CD14-positive monocyte (primary cell): ENCODE measurements at regions not wholly inside any gene's neighbourhood (a gene's known extent, or its start where the extent isn't known, plus 50 kb on each side); places are given as distances from the start of the nearest gene placed in this dataset.

Experiments
- DNase-seq, 3 donors: peaks; one replicate each; pipeline ENCODE4 v3.0.0-alpha.2; 2011 to 2022
- H2AFZ ChIP-seq: 2 replicates; pipeline ENCODE4 v1.6.0; 2012; ENCODE audit warnings: mild to moderate bottlenecking, low read depth, low read length, inconsistent platforms; ENCODE audit not compliant: insufficient read depth, poor library complexity, severe bottlenecking
- H3K27ac ChIP-seq, 2 donors: 1 replicate in 1 of 2; 2 replicates in 1 of 2; pipeline ENCODE4 v1.5.1; 2012 to 2013; ENCODE audit warnings: low read length in 2 of 2, control low read depth in 1 of 2, inconsistent platforms in 1 of 2, low read depth in 1 of 2, mild to moderate bottlenecking in 1 of 2
- H3K27me3 ChIP-seq, 2 donors: one replicate each; pipeline versions ENCODE4 v1.6.0 to v1.6.1; 2011 to 2013; ENCODE audit warnings: low read length in 2 of 2; ENCODE audit not compliant: control insufficient read depth in 2 of 2, insufficient read depth in 2 of 2
- H3K36me3 ChIP-seq, 2 donors: replicated peaks in 1 of 2; 1 replicate in 1 of 2; 2 replicates in 1 of 2; pipeline versions ENCODE4 v1.5.1 to v1.6.1; 2012 to 2013; ENCODE audit warnings: low read length in 2 of 2, control low read depth in 1 of 2, inconsistent platforms in 1 of 2, mild to moderate bottlenecking in 1 of 2; ENCODE audit not compliant: insufficient read depth in 2 of 2, control insufficient read depth in 1 of 2
- H3K4me1 ChIP-seq, 2 donors: 1 replicate in 1 of 2; 2 replicates in 1 of 2; pipeline versions ENCODE4 v1.5.1 to v1.6.1; 2012 to 2013; ENCODE audit warnings: low read length in 2 of 2, control low read depth in 1 of 2, inconsistent platforms in 1 of 2, mild to moderate bottlenecking in 1 of 2, moderate library complexity in 1 of 2; ENCODE audit not compliant: insufficient read depth in 2 of 2, control insufficient read depth in 1 of 2
- H3K4me2 ChIP-seq: replicated peaks from 2 replicates; pipeline ENCODE3; 2012; ENCODE audit warnings: low read length, moderate library complexity, mild to moderate bottlenecking; ENCODE audit not compliant: poor library complexity, severe bottlenecking; ENCODE audit errors: extremely low read depth
- H3K4me3 ChIP-seq, 3 experiments: fragments of 200-600 bp in 1 of 3; sonication (generic) in 1 of 3; replicated peaks in 1 of 3; 1 replicate in 2 of 3; 2 replicates in 1 of 3; pipeline ENCODE4 v1.5.1; 2011 to 2013; ENCODE audit warnings: low read length in 3 of 3, mild to moderate bottlenecking in 3 of 3, control low read depth in 2 of 3, low read depth in 2 of 3, inconsistent platforms in 1 of 3, moderate library complexity in 1 of 3
- H3K79me2 ChIP-seq: 2 replicates; pipeline ENCODE4 v1.6.0; 2012; ENCODE audit warnings: mild to moderate bottlenecking, control low read depth, inconsistent platforms, low read length, moderate library complexity; ENCODE audit not compliant: insufficient read depth
- H3K9ac ChIP-seq: 2 replicates; pipeline ENCODE4 v1.6.0; 2017; ENCODE audit warnings: low read length, mild to moderate bottlenecking; ENCODE audit not compliant: insufficient read depth, poor library complexity, severe bottlenecking
- H3K9me3 ChIP-seq, 2 donors: replicated peaks in 1 of 2; 1 replicate in 1 of 2; 2 replicates in 1 of 2; pipeline versions ENCODE4 v1.5.1 to v1.6.1; 2012 to 2013; ENCODE audit warnings: low read length in 2 of 2, control low read depth in 1 of 2; ENCODE audit not compliant: control insufficient read depth in 1 of 2, insufficient read depth in 1 of 2
- H4K20me1 ChIP-seq: 2 replicates; pipeline ENCODE4 v1.6.0; 2012; ENCODE audit warnings: mild to moderate bottlenecking, low read length, control low read depth, moderate library complexity; ENCODE audit not compliant: insufficient read depth
- H3K27ac Mint-ChIP-seq, 7 donors: one replicate each; pipeline ENCODE4 v1.8.0; 2020; ENCODE audit warnings: mild to moderate bottlenecking in 7 of 7, mixed read lengths in 7 of 7, moderate library complexity in 6 of 7, inconsistent platforms in 2 of 7
- H3K27me3 Mint-ChIP-seq, 3 donors: one replicate each; pipeline ENCODE4 v1.8.0; 2021 to 2022; ENCODE audit warnings: low read depth in 3 of 3, mild to moderate bottlenecking in 3 of 3, mixed read lengths in 3 of 3, moderate library complexity in 3 of 3, inconsistent platforms in 1 of 3
- H3K36me3 Mint-ChIP-seq, 2 donors: one replicate each; pipeline ENCODE4 v1.8.0; 2020; ENCODE audit warnings: mixed read lengths in 2 of 2, inconsistent platforms in 1 of 2, mild to moderate bottlenecking in 1 of 2
- H3K4me1 Mint-ChIP-seq: one replicate; pipeline ENCODE4 v1.8.0; 2020; ENCODE audit warnings: mild to moderate bottlenecking, mixed read lengths
- H3K4me3 Mint-ChIP-seq, 2 donors: one replicate each; pipeline ENCODE4 v1.8.0; 2020; ENCODE audit warnings: mild to moderate bottlenecking in 2 of 2, mixed read lengths in 2 of 2, moderate library complexity in 1 of 2
- H3K9me3 Mint-ChIP-seq, 7 donors: one replicate each; pipeline ENCODE4 v1.8.0; 2020 to 2022; ENCODE audit warnings: mixed read lengths in 7 of 7, mild to moderate bottlenecking in 6 of 7, moderate library complexity in 6 of 7, inconsistent platforms in 2 of 7
- WGBS: methylation state at CpG from one replicate; pipeline ENCODE4 v1.1.5; 2013; ENCODE audit warnings: missing lambda C conversion rate; ENCODE audit not compliant: insufficient coverage; 5-methylcytosine and 5-hydroxymethylcytosine counted together
- intact Hi-C, 2 donors: fragments of 100-400 bp; cut with micrococcal nuclease; formaldehyde crosslinking; loops; one replicate each; pipeline versions ENCODE4 v1.15.0 to v1.15.1; 2023
- TF ChIP-seq, protein P1 (sequence below): fragments of 200-600 bp; IDR thresholded peaks from one replicate; pipeline ENCODE4 v1.8.0; 2022; ENCODE audit warnings: antibody characterized with exemption, mild to moderate bottlenecking

DNA sequence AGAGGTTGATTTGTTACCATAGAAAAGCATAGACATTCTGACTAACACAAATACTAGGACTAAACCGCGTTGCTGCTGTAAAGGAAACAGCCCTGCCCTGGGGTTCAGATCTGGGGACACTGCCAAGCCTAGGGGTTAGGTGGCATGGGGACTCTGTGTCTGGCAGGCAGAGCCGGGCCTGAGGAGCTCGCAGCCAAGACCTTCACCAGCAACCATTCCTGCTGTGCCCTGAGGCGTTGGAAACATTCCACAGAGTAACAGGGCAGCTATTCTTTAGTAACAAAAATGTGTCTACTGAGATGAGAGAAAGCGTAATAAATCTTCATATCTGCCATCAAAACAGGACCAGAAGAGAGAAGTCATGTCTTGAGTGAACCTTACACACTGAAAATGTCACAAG lies 280.5 kb downstream of the POM121L12 start:
- Histone ChIP-seq H3K4me2 (no peak overlapping the region), H3K9ac (no peak overlapping the region), H4K20me1 (no peaks in the 10 kb centered on the region), H3K9me3 (peaks cover 12 to 13% of the 10 kb centered on the region in 2 donors), H3K79me2 (no peaks in the 10 kb centered on the region), H3K27ac (no peak overlapping the region), H3K4me1 (no peaks in the 10 kb centered on the region), H3K27me3 (no peaks in the 10 kb centered on the region), H2AFZ (no peak overlapping the region), H3K36me3 (no peaks in the 10 kb centered on the region), H3K4me3 (no peak overlapping the region)
- Mint-ChIP-seq H3K9me3 (peaks cover 0 to 15% (median 5%) of the 10 kb centered on the region in 7 donors), H3K27me3 (no peaks in the 10 kb centered on the region), H3K36me3 (no peaks in the 10 kb centered on the region), H3K4me1 (no peaks in the 10 kb centered on the region), H3K27ac (no peak overlapping the region), H3K4me3 (no peak overlapping the region)
- intact Hi-C loops, result no loop called here
- TF ChIP-seq, protein P1, sequence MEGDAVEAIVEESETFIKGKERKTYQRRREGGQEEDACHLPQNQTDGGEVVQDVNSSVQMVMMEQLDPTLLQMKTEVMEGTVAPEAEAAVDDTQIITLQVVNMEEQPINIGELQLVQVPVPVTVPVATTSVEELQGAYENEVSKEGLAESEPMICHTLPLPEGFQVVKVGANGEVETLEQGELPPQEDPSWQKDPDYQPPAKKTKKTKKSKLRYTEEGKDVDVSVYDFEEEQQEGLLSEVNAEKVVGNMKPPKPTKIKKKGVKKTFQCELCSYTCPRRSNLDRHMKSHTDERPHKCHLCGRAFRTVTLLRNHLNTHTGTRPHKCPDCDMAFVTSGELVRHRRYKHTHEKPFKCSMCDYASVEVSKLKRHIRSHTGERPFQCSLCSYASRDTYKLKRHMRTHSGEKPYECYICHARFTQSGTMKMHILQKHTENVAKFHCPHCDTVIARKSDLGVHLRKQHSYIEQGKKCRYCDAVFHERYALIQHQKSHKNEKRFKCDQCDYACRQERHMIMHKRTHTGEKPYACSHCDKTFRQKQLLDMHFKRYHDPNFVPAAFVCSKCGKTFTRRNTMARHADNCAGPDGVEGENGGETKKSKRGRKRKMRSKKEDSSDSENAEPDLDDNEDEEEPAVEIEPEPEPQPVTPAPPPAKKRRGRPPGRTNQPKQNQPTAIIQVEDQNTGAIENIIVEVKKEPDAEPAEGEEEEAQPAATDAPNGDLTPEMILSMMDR, result no peak
- no CpG with 5 or more reads among the region's 6 CpGs for WGBS
- no peak for DNase-seq

DNA sequence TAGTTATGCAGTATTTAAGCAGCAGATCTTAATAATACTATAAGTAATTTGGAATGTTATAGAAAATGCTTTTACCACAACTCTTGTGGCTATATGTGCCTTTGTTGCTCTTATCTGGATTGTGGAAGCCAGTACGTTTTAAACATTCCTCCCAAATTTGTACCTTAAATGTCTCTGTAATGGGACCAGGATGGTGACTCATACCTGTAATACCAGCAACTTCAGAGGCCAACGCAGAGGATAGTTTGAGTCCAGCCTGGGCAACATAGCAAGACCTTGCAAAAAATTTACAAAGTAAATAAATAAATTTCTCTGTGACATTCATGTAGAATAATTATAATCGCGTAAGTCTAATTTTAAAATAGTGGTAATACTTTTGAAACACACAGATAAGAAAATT lies 283.1 kb downstream of the POM121L12 start:
- H3K9me3 ChIP-seq, result peaks cover 10 to 19% of the 10 kb centered on the region in 2 donors
- no peaks in the 10 kb centered on the region for H4K20me1 ChIP-seq
- no peaks in the 10 kb centered on the region for H3K27me3 Mint-ChIP-seq
- H3K27ac Mint-ChIP-seq, result no peak overlapping the region
- no peaks in the 10 kb centered on the region for H3K4me1 ChIP-seq
- H3K79me2 ChIP-seq, result no peaks in the 10 kb centered on the region
- H3K27me3 ChIP-seq, result no peaks in the 10 kb centered on the region
- no peaks in the 10 kb centered on the region for H3K36me3 ChIP-seq
- H3K27ac ChIP-seq, result no peak overlapping the region
- WGBS, result no CpG with 5 or more reads among the region's 4 CpGs
- TF ChIP-seq, protein P1, result no peak
- H3K9ac ChIP-seq, result no peak overlapping the region
- no peak overlapping the region for H3K4me3 ChIP-seq
- intact Hi-C loops, result no loop called here
- no peak for DNase-seq
- no peak overlapping the region for H3K4me2 ChIP-seq
- no peak overlapping the region for H2AFZ ChIP-seq
- H3K4me1 Mint-ChIP-seq, result no peaks in the 10 kb centered on the region
- no peaks in the 10 kb centered on the region for H3K36me3 Mint-ChIP-seq
- peaks cover 0 to 15% (median 3%) of the 10 kb centered on the region in 7 donors for H3K9me3 Mint-ChIP-seq
- no peak overlapping the region for H3K4me3 Mint-ChIP-seq
